HCT116 (cell line): ENCODE measurements at regions not wholly inside any gene's neighbourhood (a gene's known extent, or its start where the extent isn't known, plus 50 kb on each side); places are given as distances from the start of the nearest gene placed in this dataset.

ENCODE experiments used
- ATAC-seq: fragments of 200-7000 bp; cut with Tn5 transposase; 2 replicates; pipeline ENCODE4 v1.9.1; 2020; ENCODE audit warnings: mild to moderate bottlenecking, moderate library complexity
- BruUV-seq: library from RNA; stranded (reverse); fragments of 400-500 nt; replicated peaks from 2 replicates; lab custom pipeline; 2021; lab: Mats Ljungman, UMichigan
- CTCF ChIA-PET: fragments of 300-600 bp; sonication (Branson Sonifier 250); formaldehyde crosslinking; loops from one replicate; lab custom pipeline; 2021; ENCODE audit warnings: antibody characterized with exemption; lab: Charles Lee
- POLR2A ChIA-PET: fragments of 300-600, 350-600 bp; sonication (Branson Sonifier 250); formaldehyde crosslinking; loops from one replicate; lab custom pipeline; 2021; ENCODE audit warnings: antibody characterized with exemption; lab: Charles Lee
- RAD21 ChIA-PET, 2 experiments: fragments of 300-600 bp; sonication (Branson Sonifier 250); formaldehyde crosslinking; loops; one replicate each; lab custom pipeline; 2023; ENCODE audit warnings: low total read pairs in 2 of 2; ENCODE audit not compliant: uncharacterized antibody in 2 of 2, unreplicated experiment in 2 of 2, low non-redundant PET in 1 of 2; lab: Charles Lee
- DNase-seq: peaks from one replicate; pipeline ENCODE4 v3.0.0-alpha.2; 2010; ENCODE audit warnings: low read depth, low spot score
- H2AFZ ChIP-seq: fragments of 200-600 bp; shearing (Covaris generic), sonication (generic); 2 replicates; pipeline ENCODE4 v1.6.1; 2017; ENCODE audit warnings: low read depth, mixed run types, mixed read lengths, antibody characterized with exemption, low read length; ENCODE audit not compliant: poor library complexity, severe bottlenecking
- H3K27ac ChIP-seq: 2 replicates; pipeline ENCODE4 v1.5.1; 2012; ENCODE audit warnings: low read depth, low read length
- H3K27me3 ChIP-seq: fragments of 200-600 bp; sonication (generic); 2 replicates; pipeline ENCODE4 v1.6.1; 2016; ENCODE audit warnings: mixed run types, low read length, mixed read lengths; ENCODE audit not compliant: insufficient read depth
- H3K36me3 ChIP-seq, 2 experiments: fragments of 200-500 bp in 1 of 2; fragments of 200-600 bp in 1 of 2; sonication (Bioruptor generic) in 1 of 2; sonication (generic) in 1 of 2; 2 replicates each; pipeline versions ENCODE4 v1.5.1 to v1.6.1; 2014 to 2016; ENCODE audit warnings: low read length in 2 of 2, inconsistent platforms in 1 of 2, mixed read lengths in 1 of 2, mixed run types in 1 of 2; ENCODE audit not compliant: insufficient read depth in 2 of 2, control insufficient read depth in 1 of 2
- H3K4me1 ChIP-seq, 2 experiments: fragments of 200-600 bp in 1 of 2; sonication (generic) in 1 of 2; 2 replicates each; pipeline versions ENCODE4 v1.5.1 to v1.6.1; 2012 to 2017; ENCODE audit warnings: low read length in 2 of 2, inconsistent platforms in 1 of 2, mild to moderate bottlenecking in 1 of 2, mixed read lengths in 1 of 2, mixed run types in 1 of 2, moderate library complexity in 1 of 2; ENCODE audit not compliant: insufficient read depth in 2 of 2, control insufficient read depth in 1 of 2
- H3K4me2 ChIP-seq: fragments of 200-600 bp; sonication (generic); 2 replicates; pipeline ENCODE4 v1.6.1; 2017; ENCODE audit warnings: mixed run types, low read length, mixed read lengths
- H3K4me3 ChIP-seq, 2 experiments: fragments of 200-600 bp in 1 of 2; sonication (generic) in 1 of 2; replicated peaks in 1 of 2; 2 replicates each; pipeline ENCODE4 v1.5.1; 2011 to 2016; ENCODE audit warnings: low read length in 2 of 2, control low read depth in 1 of 2, low read depth in 1 of 2, mild to moderate bottlenecking in 1 of 2, mixed read lengths in 1 of 2, mixed run types in 1 of 2
- H3K79me2 ChIP-seq: fragments of 200-600 bp; sonication (generic); 2 replicates; pipeline ENCODE4 v1.6.1; 2017; ENCODE audit warnings: mild to moderate bottlenecking, mixed run types, low read length, moderate library complexity, mixed read lengths; ENCODE audit not compliant: insufficient read depth
- H3K9ac ChIP-seq: fragments of 200-600 bp; sonication (generic); 2 replicates; pipeline ENCODE4 v1.6.1; 2016; ENCODE audit warnings: low read length, mixed read lengths
- H3K9me2 ChIP-seq: fragments of 200-600 bp; sonication (generic), shearing (Covaris generic); 2 replicates; pipeline ENCODE4 v1.6.1; 2017; ENCODE audit warnings: mixed run types, mild to moderate bottlenecking, moderate library complexity; ENCODE audit not compliant: insufficient read depth
- H3K9me3 ChIP-seq, 2 experiments: fragments of 200-500 bp in 1 of 2; fragments of 200-600 bp in 1 of 2; sonication (Bioruptor generic) in 1 of 2; sonication (generic) in 1 of 2; 2 replicates each; pipeline ENCODE4 v1.6.1; 2014 to 2017; ENCODE audit warnings: low read length in 2 of 2, mixed read lengths in 2 of 2, inconsistent platforms in 1 of 2, low read depth in 1 of 2, mild to moderate bottlenecking in 1 of 2, mixed run types in 1 of 2, moderate library complexity in 1 of 2; ENCODE audit not compliant: control insufficient read depth in 1 of 2, insufficient read depth in 1 of 2
- H4K20me1 ChIP-seq: fragments of 200-600 bp; sonication (generic), shearing (Covaris generic); 2 replicates; pipeline ENCODE4 v1.6.1; 2017; ENCODE audit warnings: mixed run types, mild to moderate bottlenecking, moderate library complexity; ENCODE audit not compliant: insufficient read depth
- ATF3 ChIP-seq: IDR thresholded peaks from 2 replicates; pipeline ENCODE4 v1.6.1; 2012
- CBX3 ChIP-seq: IDR thresholded peaks from 2 replicates; pipeline ENCODE4 v1.6.1; 2012; ENCODE audit warnings: low read depth
- CEBPB ChIP-seq: IDR thresholded peaks from 2 replicates; pipeline ENCODE4 v1.6.1; 2012; ENCODE audit warnings: low read depth
- EGR1 ChIP-seq: IDR thresholded peaks from 2 replicates; pipeline ENCODE4 v1.6.1; 2012; ENCODE audit warnings: low read depth
- ELF1 ChIP-seq: IDR thresholded peaks from 2 replicates; pipeline ENCODE4 v1.6.1; 2012; ENCODE audit warnings: low read depth, borderline replicate concordance
- EZH2 ChIP-seq: fragments of 200-600 bp; sonication (generic); IDR thresholded peaks from 2 replicates; pipeline ENCODE4 v1.6.1; 2017; ENCODE audit warnings: antibody characterized with exemption, mixed run types
- EZH2phosphoT487 ChIP-seq: fragments of 200-600 bp; IDR thresholded peaks from 2 replicates; pipeline ENCODE4 v1.6.1; 2018; ENCODE audit warnings: antibody characterized with exemption, borderline replicate concordance
- FOSL1 ChIP-seq: IDR thresholded peaks from 2 replicates; pipeline ENCODE4 v1.6.1; 2012; ENCODE audit warnings: low read depth
- JUND ChIP-seq: IDR thresholded peaks from 2 replicates; pipeline ENCODE4 v1.6.1; 2012
- POLR2A ChIP-seq: IDR thresholded peaks from 2 replicates; pipeline ENCODE4 v1.7.0; 2011; ENCODE audit warnings: borderline replicate concordance; ENCODE audit not compliant: insufficient read depth, insufficient read length; ENCODE audit errors: extremely low read depth
- RAD21 ChIP-seq: IDR thresholded peaks from 2 replicates; pipeline ENCODE4 v1.6.1; 2012; ENCODE audit warnings: low read depth, mild to moderate bottlenecking
- REST ChIP-seq: IDR thresholded peaks from 2 replicates; pipeline ENCODE4 v1.6.1; 2012; ENCODE audit warnings: low read depth
- SIN3A ChIP-seq: IDR thresholded peaks from 2 replicates; pipeline ENCODE4 v1.6.1; 2012; ENCODE audit warnings: low read depth
- SP1 ChIP-seq: IDR thresholded peaks from 2 replicates; pipeline ENCODE4 v1.6.1; 2012; ENCODE audit warnings: low read depth
- SRF ChIP-seq: IDR thresholded peaks from 2 replicates; pipeline ENCODE4 v1.6.1; 2012; ENCODE audit warnings: low read depth
- YY1 ChIP-seq: IDR thresholded peaks from 2 replicates; pipeline ENCODE4 v1.6.1; 2011; ENCODE audit warnings: low read length, low read depth, moderate library complexity, mild to moderate bottlenecking; ENCODE audit not compliant: insufficient replicate concordance; ENCODE audit errors: extremely low read depth
- ZFX ChIP-seq: fragments of 450-650 bp; IDR thresholded peaks from 2 replicates; pipeline ENCODE4 v1.6.1; 2017
- ZNF274 ChIP-seq: fragments of 200-500 bp; sonication (Bioruptor generic); IDR thresholded peaks from 2 replicates; pipeline ENCODE4 v1.6.1; 2014; ENCODE audit warnings: mild to moderate bottlenecking, low read depth, low read length, inconsistent platforms
- intact Hi-C: fragments of 100-400 bp; cut with micrococcal nuclease; formaldehyde crosslinking; loops from 2 replicates; pipeline ENCODE4 v1.10.0; 2022

GRCh38 chr4:138899999-138900398 lies 115.6 kb upstream of the NOCT start:
- H3K4me3 ChIP-seq = no peak overlapping the region
- RAD21 ChIA-PET = no interaction called here
- no peaks in the 10 kb centered on the region for H3K27me3 ChIP-seq
- BruUV-seq = no TSS peak
- no peak overlapping the region for H3K4me2 ChIP-seq
- H2AFZ ChIP-seq = no peak overlapping the region
- H3K27ac ChIP-seq = no peak overlapping the region
- ATAC-seq (no peak), DNase-seq (no peak)
- H3K9me3 ChIP-seq = no peaks in the 10 kb centered on the region
- CTCF ChIA-PET = no interaction called here
- H3K9ac ChIP-seq = no peak overlapping the region
- POLR2A ChIA-PET = no interaction called here
- H3K4me1 ChIP-seq = no peaks in the 10 kb centered on the region; a peak in 1 of 4 replicates
- H3K36me3 ChIP-seq = no peaks in the 10 kb centered on the region
- intact Hi-C loops = no loop called here
- no peaks in the 10 kb centered on the region for H3K79me2 ChIP-seq
- H3K9me2 ChIP-seq = no peaks in the 10 kb centered on the region
- H4K20me1 ChIP-seq = no peaks in the 10 kb centered on the region
- TF ChIP-seq EGR1 (no peak), CBX3 (no peak), REST (no peak), FOSL1 (no peak), ZNF274 (no peak), CEBPB (no peak)

- no peak overlapping the region for H3K27ac ChIP-seq
Observed at GRCh38 chr4:138898282-138898681, 117.3 kb upstream of the NOCT start.

More at GRCh38 chr4:138898282-138898681, 117.3 kb upstream of the NOCT start:
- TF ChIP-seq POLR2A = no peak
- TF ChIP-seq RAD21 = no peak
- no peak for TF ChIP-seq YY1
- no peak for TF ChIP-seq ATF3
- no peak for TF ChIP-seq ZFX
- no peak for TF ChIP-seq EZH2phosphoT487
- TF ChIP-seq SP1 = no peak
- TF ChIP-seq EZH2 = no peak
- no peak for TF ChIP-seq CBX3
- no peak for TF ChIP-seq SRF
- TF ChIP-seq ELF1 = no peak
- TF ChIP-seq EGR1 = no peak
- TF ChIP-seq CEBPB = no peak
- TF ChIP-seq JUND = no peak
- TF ChIP-seq SIN3A = no peak
- TF ChIP-seq FOSL1 = no peak
- H2AFZ ChIP-seq = no peak overlapping the region
- no TSS peak for BruUV-seq
- CTCF ChIA-PET = no interaction called here
- H3K9me2 ChIP-seq = no peaks in the 10 kb centered on the region
- RAD21 ChIA-PET = no interaction called here
- H3K4me2 ChIP-seq = no peak overlapping the region
- ATAC-seq = no peak
- intact Hi-C loops = no loop called here
- POLR2A ChIA-PET = no interaction called here
- no peaks in the 10 kb centered on the region for H3K27me3 ChIP-seq
- no peaks in the 10 kb centered on the region for H3K79me2 ChIP-seq
- no peaks in the 10 kb centered on the region; a peak in 1 of 4 replicates for H3K4me1 ChIP-seq
- no peak for DNase-seq
- no peaks in the 10 kb centered on the region for H4K20me1 ChIP-seq
- H3K9ac ChIP-seq = no peak overlapping the region
- H3K4me3 ChIP-seq = no peak overlapping the region
- H3K9me3 ChIP-seq = no peaks in the 10 kb centered on the region
- H3K36me3 ChIP-seq = no peaks in the 10 kb centered on the region
